Activated CD4-positive, alpha-beta T cell treated with anti-CD3 and anti-CD28 coated beads for 48 hours (primary cell): ENCODE measurements at regions not wholly inside any gene's neighbourhood (a gene's known extent, or its start where the extent isn't known, plus 50 kb on each side); places are given as distances from the start of the nearest gene placed in this dataset.

Source experiments
- DNase-seq: peaks from one replicate; pipeline ENCODE4 v3.0.0-alpha.2; 2020

GRCh38 chr7:21370283-21370982 is 57.5 kb upstream of the SP4 start:
- DNase-seq, result no peak

- no peak for DNase-seq
Measured at GRCh38 chr7:21371360-21371759, 56.5 kb upstream of the SP4 start.

DNA sequence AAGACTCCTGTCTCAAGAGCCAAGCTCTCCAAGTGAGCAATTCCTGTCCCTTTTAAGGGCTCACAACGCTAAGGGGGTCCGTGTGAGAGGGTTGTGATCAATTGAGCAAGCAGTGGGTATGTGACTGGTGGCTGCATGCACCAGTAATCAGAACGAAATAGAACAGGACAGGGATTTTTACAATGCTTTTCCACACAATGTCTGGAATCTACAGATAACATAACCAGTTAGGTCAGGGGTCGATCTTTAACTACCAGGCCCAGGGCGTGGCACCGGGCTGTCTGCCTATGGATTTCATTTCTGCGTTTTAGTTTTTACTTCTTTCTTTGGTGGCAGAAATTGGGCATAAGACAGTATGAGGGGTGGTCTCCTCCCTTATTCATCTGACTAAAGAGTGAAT is 54.9 kb upstream of the SP4 start:
- no peak for DNase-seq

GRCh38 chr7:21374134-21374533 is 53.7 kb upstream of the SP4 start:
- DNase-seq, result no peak

- DNase-seq, result no peak
Measured at GRCh38 chr7:21377545-21377944, 50.3 kb upstream of the SP4 start.
